Occipital lobe (tissue), 1 donor: ENCODE measurements at regions not wholly inside any gene's neighbourhood (a gene's known extent, or its start where the extent isn't known, plus 50 kb on each side); places are given as distances from the start of the nearest gene placed in this dataset.

Experiments
- DNase-seq: peaks from one replicate; lab custom pipeline; 2025; lab: John Stamatoyannopoulos, UW

GRCh38 chr6:141167945-141168344, 964.8 kb upstream of the GJE1 start:
- DNase-seq: no peak

- no peak for DNase-seq
Observed at GRCh38 chr6:141165002-141165665, 967.6 kb upstream of the GJE1 start.

GRCh38 chr6:141164042-141164743, 968.5 kb upstream of the GJE1 start:
- DNase-seq: no peak

GRCh38 chr6:141163107-141163506, 969.6 kb upstream of the GJE1 start:
- no peak for DNase-seq

GRCh38 chr6:141158740-141159139, 974.0 kb upstream of the GJE1 start:
- no peak for DNase-seq

GRCh38 chr6:141153563-141153962, 979.2 kb upstream of the GJE1 start:
- no peak for DNase-seq

- no peak for DNase-seq
Observed at GRCh38 chr6:141152951-141153350, 979.8 kb upstream of the GJE1 start.

GRCh38 chr6:141151710-141152417, 980.9 kb upstream of the GJE1 start:
- DNase-seq: no peak

- no peak for DNase-seq
Observed at GRCh38 chr6:141141870-141142269, 990.9 kb upstream of the GJE1 start.

- no peak for DNase-seq
Observed at GRCh38 chr6:141140905-141141304, 991.8 kb upstream of the GJE1 start.

- DNase-seq: no peak
Observed at GRCh38 chr6:141139461-141139860, 993.3 kb upstream of the GJE1 start.

GRCh38 chr6:141134723-141135122, 998.0 kb upstream of the GJE1 start:
- DNase-seq: no peak

GRCh38 chr6:141133836-141134235, 998.9 kb upstream of the GJE1 start:
- DNase-seq: no peak

- DNase-seq: no peak
Observed at GRCh38 chr6:141133346-141133745, 999.4 kb upstream of the GJE1 start.

GRCh38 chr6:141131616-141132015, 1001.1 kb upstream of the GJE1 start:
- DNase-seq: no peak

GRCh38 chr6:141123497-141123896, 1009.2 kb upstream of the GJE1 start:
- no peak for DNase-seq

- no peak for DNase-seq
Observed at GRCh38 chr6:141123049-141123448, 1009.7 kb upstream of the GJE1 start.

- no peak for DNase-seq
Observed at GRCh38 chr6:141118991-141119390, 1013.7 kb upstream of the GJE1 start.

- DNase-seq: no peak
Observed at GRCh38 chr6:141117874-141118273, 1014.9 kb upstream of the GJE1 start.

- DNase-seq: no peak
Observed at GRCh38 chr6:141110481-141110880, 1022.2 kb upstream of the GJE1 start.

GRCh38 chr6:141107591-141108160, 1025.0 kb upstream of the GJE1 start:
- DNase-seq: no peak

GRCh38 chr6:141105481-141105880, 1027.2 kb upstream of the GJE1 start:
- DNase-seq: no peak
